GM18520 (cell line): ENCODE measurements at regions not wholly inside any gene's neighbourhood (a gene's known extent, or its start where the extent isn't known, plus 50 kb on each side); places are given as distances from the start of the nearest gene placed in this dataset.

Experiments used
- ATAC-seq: cut with Tn5 transposase; IDR thresholded peaks from one replicate; pipeline ENCODE4 v1.9.1; 2021; ENCODE audit not compliant: unreplicated experiment

DNA sequence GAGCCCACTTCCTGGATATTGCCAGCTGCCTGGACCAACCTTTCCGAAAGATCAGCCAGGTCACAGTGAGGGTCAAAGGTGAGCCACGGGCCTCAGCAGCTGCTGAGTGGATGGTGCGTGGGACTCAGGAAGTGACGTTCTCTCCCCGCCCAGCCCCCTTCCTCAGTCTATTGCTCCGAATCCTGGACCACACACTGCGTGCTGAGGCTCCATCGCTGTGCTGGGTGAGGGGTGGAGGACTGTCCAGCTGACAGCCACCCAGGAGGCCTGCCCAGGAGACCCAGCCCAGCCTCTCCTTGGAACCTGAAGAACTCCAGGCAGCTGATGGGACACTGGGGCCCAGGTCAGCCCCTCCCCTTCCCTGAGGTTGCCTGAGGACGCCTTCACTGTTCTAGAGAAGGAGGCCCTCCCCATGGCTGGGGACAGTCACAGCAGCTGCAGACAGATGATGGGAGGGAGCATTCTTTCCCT lies 94.4 kb upstream of the CD93 start:
- ATAC-seq: no peak

GRCh38 chr20:23179766-23180403 lies 93.8 kb upstream of the CD93 start:
- no peak for ATAC-seq

GRCh38 chr20:23178806-23179205 lies 92.7 kb upstream of the CD93 start:
- no peak for ATAC-seq

GRCh38 chr20:23174821-23175220 lies 88.7 kb upstream of the CD93 start:
- no peak for ATAC-seq

DNA sequence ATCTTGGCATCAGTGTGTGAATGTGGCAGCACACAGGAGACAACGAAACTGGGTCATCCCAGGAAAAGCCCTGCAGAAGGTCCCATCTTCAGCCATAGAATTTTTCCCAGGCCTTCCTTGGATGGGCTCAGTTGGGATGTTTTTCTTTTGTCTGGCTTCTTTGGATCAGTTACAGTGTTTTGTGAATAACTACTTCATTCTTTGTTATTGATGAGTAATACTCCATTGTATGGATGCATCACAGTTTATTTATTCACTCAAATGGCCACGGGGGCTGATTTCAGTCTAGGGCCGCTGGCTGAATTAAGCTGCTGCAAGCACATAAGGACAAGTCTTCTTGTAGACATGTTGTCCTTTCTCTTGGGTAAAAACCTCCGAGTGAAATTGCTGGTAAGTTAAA lies 81.3 kb upstream of the CD93 start:
- no peak for ATAC-seq

- ATAC-seq: no peak
Observed at GRCh38 chr20:23166563-23166962, 80.4 kb upstream of the CD93 start.

DNA sequence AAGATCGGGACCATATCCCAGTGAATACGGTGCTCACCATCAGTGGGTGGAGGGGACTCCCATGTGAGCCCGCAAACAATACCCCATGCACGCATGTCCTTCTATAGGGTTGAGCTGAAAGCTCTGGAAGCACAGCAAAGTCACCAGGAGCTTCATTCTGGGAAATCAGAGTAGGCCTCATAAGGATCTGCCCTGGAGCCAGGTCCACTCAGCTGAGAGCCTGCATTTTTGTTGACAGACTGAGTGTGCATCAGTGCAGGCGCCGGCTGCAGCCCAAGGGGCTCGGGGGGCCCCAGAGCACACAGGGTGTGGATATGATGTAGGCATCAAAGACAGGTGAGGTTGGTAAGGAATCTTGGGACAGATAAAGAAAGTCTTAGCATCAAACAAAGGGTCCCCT lies 79.8 kb upstream of the CD93 start:
- ATAC-seq: no peak

DNA sequence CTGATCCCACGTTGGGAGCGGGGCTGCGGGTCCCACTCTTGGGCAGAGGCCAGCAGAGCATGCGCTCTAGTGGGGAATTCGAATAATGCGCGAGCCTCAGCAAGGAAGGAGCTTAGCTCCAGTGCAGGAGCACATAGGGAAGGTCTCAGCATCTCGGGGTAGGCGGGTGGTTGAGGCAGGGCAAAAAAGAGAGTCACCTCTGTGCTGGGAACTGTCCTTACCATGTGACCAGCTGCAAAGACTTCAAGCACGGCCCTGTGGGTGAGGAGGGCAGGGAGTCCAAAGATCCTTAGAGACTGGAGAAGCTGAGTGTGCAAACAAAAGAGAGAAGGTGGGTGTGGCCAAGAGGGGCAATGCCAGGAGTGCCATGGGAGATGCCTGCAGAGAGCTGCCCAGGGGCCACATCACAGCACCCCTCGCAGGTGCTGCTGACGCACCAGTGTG lies 79.2 kb upstream of the CD93 start:
- ATAC-seq: no peak

DNA sequence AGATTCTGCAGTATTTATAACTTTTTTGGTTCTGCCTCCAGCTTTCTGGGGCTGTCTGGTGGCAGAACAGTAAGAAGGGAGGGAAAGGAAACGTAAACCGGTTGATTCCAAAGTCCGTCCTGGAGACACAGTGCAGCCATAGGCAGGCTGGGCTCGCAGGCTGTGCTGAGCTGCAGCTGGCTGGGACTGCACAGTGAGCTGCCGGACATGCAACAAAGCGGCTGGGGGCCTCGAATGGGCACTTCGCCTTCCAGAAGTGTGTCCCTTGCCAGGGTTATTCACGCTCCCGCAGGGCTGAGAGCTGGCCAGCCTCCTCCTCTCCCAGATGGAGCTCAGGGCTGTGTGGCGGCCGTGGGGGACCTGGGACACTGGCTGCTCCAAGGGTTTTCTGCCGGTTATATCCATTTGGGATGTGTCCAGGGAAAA lies 78.1 kb upstream of the CD93 start:
- no peak for ATAC-seq

- no peak for ATAC-seq
Observed at GRCh38 chr20:23163562-23163961, 77.4 kb upstream of the CD93 start.

DNA sequence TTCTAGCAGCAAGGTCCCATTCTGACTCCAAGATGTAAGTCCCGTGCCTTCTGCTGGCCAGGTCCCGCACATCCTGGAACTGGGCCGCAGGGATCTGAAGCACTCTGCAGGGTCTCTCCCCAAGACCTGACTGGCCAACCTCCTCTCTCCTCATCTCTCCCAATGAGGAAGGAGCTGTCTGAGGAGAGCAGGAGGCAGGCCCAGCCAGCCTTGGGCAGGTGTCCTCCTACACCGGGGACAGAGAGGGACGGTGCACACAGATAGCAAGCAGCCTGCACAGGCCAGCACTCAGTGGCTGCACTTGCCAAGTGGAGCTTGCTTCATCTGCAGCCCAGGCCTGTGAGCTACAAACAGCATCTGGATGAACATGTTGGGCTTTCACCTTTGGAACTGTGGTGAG lies 76.8 kb upstream of the CD93 start:
- no peak for ATAC-seq

- ATAC-seq: no peak
Observed at GRCh38 chr20:23161968-23162696, 76.0 kb upstream of the CD93 start.

GRCh38 chr20:23161244-23161891 lies 75.2 kb upstream of the CD93 start:
- ATAC-seq: no peak

DNA sequence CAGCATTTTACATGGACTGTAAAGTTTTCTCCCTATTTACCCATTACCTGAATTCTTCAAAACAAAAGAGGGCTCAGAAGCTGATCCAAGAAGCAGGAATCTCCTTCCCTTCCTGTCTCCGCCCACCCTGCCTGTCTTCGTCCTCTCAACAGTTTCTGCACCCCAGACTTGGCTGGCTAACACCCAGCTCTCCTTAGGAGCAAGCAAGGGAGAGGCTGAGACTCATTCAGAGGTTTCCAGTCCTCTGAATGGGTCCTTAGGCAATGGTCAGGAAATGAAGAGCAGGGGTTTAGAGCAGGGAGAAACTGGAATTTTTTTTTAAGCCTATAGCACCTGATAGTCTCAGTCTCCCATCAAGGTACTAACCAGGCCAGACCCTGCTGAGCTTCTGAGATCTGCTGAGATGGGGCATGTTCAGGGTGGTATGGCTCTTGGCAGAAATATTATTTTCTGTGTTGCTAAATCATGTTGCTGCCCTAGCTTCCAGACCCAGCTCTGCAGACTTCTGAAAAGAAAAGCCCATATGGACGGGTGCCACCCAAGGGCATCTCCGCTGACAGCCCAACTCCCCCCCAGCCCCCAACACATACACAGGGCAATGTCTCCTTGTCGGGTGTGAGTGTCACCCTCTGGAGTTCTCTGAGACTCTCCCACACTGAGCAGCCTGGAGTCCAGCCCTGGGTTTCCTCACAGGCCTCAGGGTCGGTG lies 74.6 kb upstream of the CD93 start:
- ATAC-seq: no peak

GRCh38 chr20:23159947-23160318 lies 73.8 kb upstream of the CD93 start:
- ATAC-seq: no peak

GRCh38 chr20:23159256-23159946 lies 73.3 kb upstream of the CD93 start:
- no peak for ATAC-seq

DNA sequence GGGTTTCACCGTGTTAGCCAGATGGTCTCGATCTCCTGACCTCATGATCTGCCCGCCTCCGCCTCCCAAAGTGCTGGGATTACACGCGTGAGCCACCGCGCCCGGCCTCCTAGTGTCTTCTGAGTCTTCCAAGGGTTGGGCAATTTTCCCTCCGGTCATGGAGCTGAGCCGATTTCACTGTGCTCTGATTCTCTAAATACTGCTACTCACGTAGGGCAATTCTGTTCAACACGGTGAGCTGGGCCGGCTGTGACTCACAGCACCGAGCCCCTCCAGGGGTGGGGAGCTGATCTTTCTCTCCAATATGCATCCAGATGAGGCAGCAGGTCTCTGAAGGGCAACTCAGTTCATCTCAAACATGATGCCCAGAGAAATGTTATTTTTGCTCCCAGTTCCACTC lies 71.6 kb upstream of the CD93 start:
- ATAC-seq: no peak

- ATAC-seq: no peak
Observed at GRCh38 chr20:23156842-23157423, 70.8 kb upstream of the CD93 start.

GRCh38 chr20:23156170-23156841 lies 70.2 kb upstream of the CD93 start:
- no peak for ATAC-seq

GRCh38 chr20:23155141-23155590 lies 69.0 kb upstream of the CD93 start:
- no peak for ATAC-seq
